Keratinocyte (primary cell): ENCODE measurements at regions not wholly inside any gene's neighbourhood (a gene's known extent, or its start where the extent isn't known, plus 50 kb on each side); places are given as distances from the start of the nearest gene placed in this dataset.

ENCODE experiments used
- DNase-seq: peaks from one replicate; pipeline ENCODE4 v3.0.0-alpha.2; 2011; ENCODE audit warnings: low read depth, missing footprints, low spot score
- FAIRE-seq: peaks from 2 replicates; lab custom pipeline; 2011; peaks lifted over from hg19 to GRCh38; lab: Jason Lieb, UNC
- H2AFZ ChIP-seq: 2 replicates; pipeline ENCODE4 v1.6.0; 2012; ENCODE audit warnings: low read length, control low read depth, inconsistent platforms; ENCODE audit not compliant: control insufficient read depth
- H3K27ac ChIP-seq: 2 replicates; pipeline ENCODE4 v1.5.1; 2011; ENCODE audit warnings: low read length; ENCODE audit not compliant: control insufficient read depth, insufficient read depth
- H3K27me3 ChIP-seq: 3 replicates; pipeline ENCODE4 v1.6.0; 2011; ENCODE audit warnings: low read length; ENCODE audit not compliant: control insufficient read depth, insufficient read depth; ENCODE audit errors: extremely low read depth
- H3K36me3 ChIP-seq, 2 experiments: 2 replicates in 1 of 2; 3 replicates in 1 of 2; pipeline ENCODE4 v1.5.1; 2011; ENCODE audit warnings: low read length in 2 of 2, mild to moderate bottlenecking in 1 of 2; ENCODE audit not compliant: control insufficient read depth in 2 of 2, insufficient read depth in 2 of 2; ENCODE audit errors: extremely low read depth in 1 of 2
- H3K4me1 ChIP-seq: 3 replicates; pipeline ENCODE4 v1.5.1; 2011; ENCODE audit warnings: low read length; ENCODE audit not compliant: control insufficient read depth, insufficient read depth; ENCODE audit errors: extremely low read depth
- H3K4me2 ChIP-seq: 3 replicates; pipeline ENCODE4 v1.6.0; 2011; ENCODE audit warnings: low read depth, low read length; ENCODE audit not compliant: control insufficient read depth, insufficient read depth; ENCODE audit errors: extremely low read depth
- H3K4me3 ChIP-seq, 3 experiments: fragments of 200-600 bp in 1 of 3; sonication (generic) in 1 of 3; 2 replicates in 2 of 3; 3 replicates in 1 of 3; pipeline ENCODE4 v1.5.1; 2011 to 2016; ENCODE audit warnings: low read length in 3 of 3, mild to moderate bottlenecking in 3 of 3, control low read depth in 2 of 3, inconsistent platforms in 1 of 3, low read depth in 1 of 3, mixed read lengths in 1 of 3, mixed run types in 1 of 3, moderate library complexity in 1 of 3; ENCODE audit not compliant: control insufficient read depth in 2 of 3, insufficient read depth in 2 of 3; ENCODE audit errors: extremely low read depth in 1 of 3
- H3K79me2 ChIP-seq: 2 replicates; pipeline ENCODE4 v1.6.0; 2012; ENCODE audit warnings: low read length; ENCODE audit not compliant: control insufficient read depth, insufficient read depth
- H3K9ac ChIP-seq: 3 replicates; pipeline ENCODE4 v1.6.0; 2011; ENCODE audit warnings: low read length; ENCODE audit not compliant: control insufficient read depth, insufficient read depth; ENCODE audit errors: extremely low read depth
- H3K9me1 ChIP-seq: 3 replicates; pipeline ENCODE4 v1.6.0; 2011; ENCODE audit warnings: low read length; ENCODE audit not compliant: control insufficient read depth, insufficient read depth; ENCODE audit errors: extremely low read depth
- H3K9me3 ChIP-seq: 2 replicates; pipeline ENCODE4 v1.5.1; 2012; ENCODE audit warnings: low read depth, low read length; ENCODE audit not compliant: control insufficient read depth
- H4K20me1 ChIP-seq: 3 replicates; pipeline ENCODE4 v1.6.0; 2011; ENCODE audit warnings: low read length; ENCODE audit not compliant: control insufficient read depth, insufficient read depth; ENCODE audit errors: extremely low read depth
- CTCF ChIP-seq, 3 experiments: IDR thresholded peaks in 1 of 3; conservative IDR thresholded peaks in 1 of 3; optimal IDR thresholded peaks in 1 of 3; 2 replicates in 2 of 3; 3 replicates in 1 of 3; pipeline versions ENCODE3 to v1.5.1; 2011; ENCODE audit warnings: low read length in 3 of 3, mild to moderate bottlenecking in 3 of 3, moderate library complexity in 2 of 3, control low read depth in 1 of 3, inconsistent platforms in 1 of 3; ENCODE audit not compliant: insufficient read depth in 2 of 3; ENCODE audit errors: extremely low read depth in 1 of 3
- EZH2 ChIP-seq: IDR thresholded peaks from one replicate; pipeline ENCODE4 v1.6.1; 2012; ENCODE audit warnings: inconsistent platforms, mild to moderate bottlenecking, low read length, moderate library complexity
- dilution Hi-C: fragments of 300-500 bp; cut with MboI; formaldehyde crosslinking; loops from one replicate; pipeline ENCODE4 v1.7.0; 2020; ENCODE audit warnings: low sequenced_read_pairs; ENCODE audit not compliant: extremely low pct_ligation_motif_present

- no peak for DNase-seq
- Histone ChIP-seq H2AFZ (no peak overlapping the region), H3K4me1 (no peaks in the 10 kb centered on the region), H3K9ac (no peak overlapping the region), H3K27me3 (no peaks in the 10 kb centered on the region), H3K36me3 (no peaks in the 10 kb centered on the region), H3K4me3 (no peak overlapping the region), H3K9me3 (no peaks in the 10 kb centered on the region), H3K9me1 (no peaks in the 10 kb centered on the region), H3K79me2 (no peaks in the 10 kb centered on the region), H3K4me2 (no peak overlapping the region), H4K20me1 (no peaks in the 10 kb centered on the region), H3K27ac (no peak overlapping the region)
- no peak for FAIRE-seq
- TF ChIP-seq EZH2, result no peak
- dilution Hi-C loops, result no loop called here
Observed at GRCh38 chr14:84655014-84655413, 874.9 kb upstream of the FLRT2 start.

GRCh38 chr14:84657911-84658310 is 872.0 kb upstream of the FLRT2 start:
- Histone ChIP-seq H3K27me3 (no peaks in the 10 kb centered on the region), H4K20me1 (no peaks in the 10 kb centered on the region), H3K27ac (no peak overlapping the region), H3K4me3 (no peak overlapping the region), H3K36me3 (no peaks in the 10 kb centered on the region), H2AFZ (no peak overlapping the region), H3K79me2 (no peaks in the 10 kb centered on the region), H3K4me1 (no peaks in the 10 kb centered on the region), H3K9me3 (no peaks in the 10 kb centered on the region), H3K9me1 (no peaks in the 10 kb centered on the region), H3K4me2 (no peak overlapping the region), H3K9ac (no peak overlapping the region)
- FAIRE-seq (no peak), DNase-seq (no peak)
- TF ChIP-seq EZH2, result no peak
- no peak for TF ChIP-seq CTCF (optimal IDR thresholded peaks at IDR 0.05 in 1 of 3, IDR thresholded peaks at IDR 0.05 in 1 of 3, conservative IDR thresholded peaks at IDR 0.05 in 1 of 3; ENCODE audit: extremely low read depth in 1 of 3, insufficient read depth in 2 of 3, low read length in 3 of 3)
- dilution Hi-C loops, result no loop called here

- H3K27ac ChIP-seq, result no peak overlapping the region
- H3K9ac ChIP-seq, result no peak overlapping the region
- no peaks in the 10 kb centered on the region for H4K20me1 ChIP-seq
- H3K4me1 ChIP-seq, result no peaks in the 10 kb centered on the region
- H3K36me3 ChIP-seq, result no peaks in the 10 kb centered on the region
- FAIRE-seq, result no peak
- no peak overlapping the region for H3K4me3 ChIP-seq
- no peaks in the 10 kb centered on the region for H3K9me1 ChIP-seq
- H3K9me3 ChIP-seq, result no peaks in the 10 kb centered on the region
- dilution Hi-C loops, result no loop called here
- H3K79me2 ChIP-seq, result no peaks in the 10 kb centered on the region
- DNase-seq, result no peak
- H3K4me2 ChIP-seq, result no peak overlapping the region
- H2AFZ ChIP-seq, result no peak overlapping the region
- no peaks in the 10 kb centered on the region for H3K27me3 ChIP-seq
- TF ChIP-seq EZH2 (no peak), CTCF (optimal IDR thresholded peaks at IDR 0.05 in 1 of 3, IDR thresholded peaks at IDR 0.05 in 1 of 3, conservative IDR thresholded peaks at IDR 0.05 in 1 of 3; ENCODE audit: extremely low read depth in 1 of 3, insufficient read depth in 2 of 3, low read length in 3 of 3) (no peak)
Observed at GRCh38 chr14:84670796-84671195, 859.1 kb upstream of the FLRT2 start.
